ENCODE measurements at regions not wholly inside any gene's neighbourhood (a gene's known extent, or its start where the extent isn't known, plus 50 kb on each side); places are given as distances from the start of the nearest gene placed in this dataset.

- TF ChIP-seq CTCF (IDR thresholded peaks at IDR 0.05; ENCODE audit: insufficient read depth, low read length) (no peak), POLR2AphosphoS5 (IDR thresholded peaks at IDR 0.05; ENCODE audit: low read depth) (no peak), GABPA (IDR thresholded peaks at IDR 0.05; ENCODE audit: low read depth) (no peak)
These were observed 137.9 kb downstream of the BTG1 start for GRCh38 chr12:92007787-92008186.
